Upper lobe of right lung (tissue), 1 donor: ENCODE measurements at regions not wholly inside any gene's neighbourhood (a gene's known extent, or its start where the extent isn't known, plus 50 kb on each side); places are given as distances from the start of the nearest gene placed in this dataset.
A peak's percentile ranks its signal among the peaks of the same experiment; 100 is the strongest.

ENCODE experiments used
- ATAC-seq: fragments of 200-7000 bp; cut with Tn5 transposase; one replicate; pipeline ENCODE4 v1.9.1; 2020; ENCODE audit warnings: mild to moderate bottlenecking, moderate library complexity
- DNase-seq: peaks from one replicate; pipeline ENCODE4 v3.0.0-alpha.2; 2020
- H3K27ac ChIP-seq: fragments of 200-600 bp; one replicate; pipeline ENCODE4 v1.8.0; 2022
- H3K27me3 ChIP-seq: fragments of 200-600 bp; one replicate; pipeline ENCODE4 v1.8.0; 2022; ENCODE audit warnings: mild to moderate bottlenecking
- H3K36me3 ChIP-seq: fragments of 200-600 bp; one replicate; pipeline ENCODE4 v1.8.0; 2022
- H3K4me1 ChIP-seq: fragments of 200-600 bp; one replicate; pipeline ENCODE4 v1.8.0; 2022
- H3K4me3 ChIP-seq: fragments of 200-600 bp; one replicate; pipeline ENCODE4 v1.8.0; 2022; ENCODE audit warnings: mild to moderate bottlenecking
- H3K9me3 ChIP-seq: fragments of 200-600 bp; one replicate; pipeline ENCODE4 v1.8.0; 2022
- intact Hi-C: fragments of 100-400 bp; cut with DNase I; formaldehyde crosslinking; loops from one replicate; pipeline ENCODE4 v1.11.0; 2022
- TF ChIP-seq, protein P1 (sequence below): fragments of 200-600 bp; IDR thresholded peaks from one replicate; pipeline ENCODE4 v1.8.0; 2022; ENCODE audit warnings: antibody characterized with exemption
- donor health status: DM: no; HTN: yes; CAD: no; lungs with severe emphysema.

DNA sequence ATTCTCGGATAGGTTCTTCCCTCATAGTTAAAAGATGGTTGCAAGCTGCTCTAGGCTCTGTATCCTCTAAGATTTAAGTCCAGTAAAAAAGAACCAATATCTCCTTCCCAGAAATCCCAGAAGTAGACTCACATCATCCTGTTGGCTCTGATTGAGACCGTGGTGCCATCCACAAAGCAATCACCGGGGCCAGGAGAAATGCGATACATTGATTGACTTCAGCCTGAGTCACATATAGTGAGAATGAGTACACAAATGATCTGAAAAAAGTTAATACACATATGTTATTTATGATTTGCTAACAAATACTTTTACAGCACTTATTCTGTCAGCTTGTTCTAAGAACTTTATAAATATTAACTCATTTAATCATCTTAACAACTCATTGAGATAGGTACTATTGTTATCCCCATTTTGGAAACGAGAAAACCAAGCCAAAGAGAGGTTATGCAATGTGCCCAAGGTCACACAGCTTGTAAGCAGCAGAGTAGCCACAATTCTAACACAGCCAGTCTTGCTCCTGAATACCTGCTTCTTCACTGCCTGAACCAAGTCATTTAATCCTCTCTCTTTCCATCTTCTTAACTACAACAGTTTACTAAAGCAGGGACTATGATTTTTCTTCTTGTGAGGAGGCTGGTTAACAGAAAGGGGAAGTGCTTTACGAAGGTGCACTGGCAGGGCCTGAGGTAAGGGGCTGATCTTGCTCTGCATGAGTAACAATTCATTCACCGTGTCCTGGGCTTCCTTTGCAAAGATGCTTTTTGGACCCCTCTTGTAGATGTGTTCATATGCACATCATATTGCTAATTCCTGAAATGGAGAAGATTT, 177.0 kb downstream of the REEP3 start:
- peaks cover 28% of the 10 kb centered on the region for H3K4me1 ChIP-seq
- no peak overlapping the region for H3K27ac ChIP-seq
- DNase-seq (no peak), ATAC-seq (no peak)
- TF ChIP-seq, protein P1, sequence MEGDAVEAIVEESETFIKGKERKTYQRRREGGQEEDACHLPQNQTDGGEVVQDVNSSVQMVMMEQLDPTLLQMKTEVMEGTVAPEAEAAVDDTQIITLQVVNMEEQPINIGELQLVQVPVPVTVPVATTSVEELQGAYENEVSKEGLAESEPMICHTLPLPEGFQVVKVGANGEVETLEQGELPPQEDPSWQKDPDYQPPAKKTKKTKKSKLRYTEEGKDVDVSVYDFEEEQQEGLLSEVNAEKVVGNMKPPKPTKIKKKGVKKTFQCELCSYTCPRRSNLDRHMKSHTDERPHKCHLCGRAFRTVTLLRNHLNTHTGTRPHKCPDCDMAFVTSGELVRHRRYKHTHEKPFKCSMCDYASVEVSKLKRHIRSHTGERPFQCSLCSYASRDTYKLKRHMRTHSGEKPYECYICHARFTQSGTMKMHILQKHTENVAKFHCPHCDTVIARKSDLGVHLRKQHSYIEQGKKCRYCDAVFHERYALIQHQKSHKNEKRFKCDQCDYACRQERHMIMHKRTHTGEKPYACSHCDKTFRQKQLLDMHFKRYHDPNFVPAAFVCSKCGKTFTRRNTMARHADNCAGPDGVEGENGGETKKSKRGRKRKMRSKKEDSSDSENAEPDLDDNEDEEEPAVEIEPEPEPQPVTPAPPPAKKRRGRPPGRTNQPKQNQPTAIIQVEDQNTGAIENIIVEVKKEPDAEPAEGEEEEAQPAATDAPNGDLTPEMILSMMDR = no peak
- H3K36me3 ChIP-seq = no peaks in the 10 kb centered on the region
- no peaks in the 10 kb centered on the region for H3K27me3 ChIP-seq
- intact Hi-C loops = no loop called here
- H3K9me3 ChIP-seq = no peaks in the 10 kb centered on the region
- H3K4me3 ChIP-seq = no peak overlapping the region

DNA sequence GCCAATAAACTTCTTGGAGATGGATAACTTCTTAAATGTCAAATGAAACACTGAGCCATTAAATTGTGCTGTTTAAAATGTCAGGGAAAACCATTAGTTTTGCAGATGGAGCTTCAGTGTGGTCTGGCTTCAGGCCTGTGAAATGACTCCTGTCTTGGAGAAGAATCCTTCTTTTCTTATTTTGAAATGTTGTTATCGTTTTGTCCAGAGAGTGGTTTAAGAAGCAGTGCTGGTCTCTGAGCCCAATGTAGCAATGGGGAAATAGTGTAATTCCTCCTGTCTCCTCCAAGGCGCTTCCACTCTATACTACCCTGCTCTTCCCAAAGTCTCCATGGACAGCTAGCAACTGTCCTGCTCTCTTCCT, 177.6 kb downstream of the REEP3 start:
- intact Hi-C loops = no loop called here
- H3K27me3 ChIP-seq = no peaks in the 10 kb centered on the region
- H3K36me3 ChIP-seq = no peaks in the 10 kb centered on the region
- H3K27ac ChIP-seq = no peak overlapping the region
- TF ChIP-seq, protein P1 = no peak
- H3K4me3 ChIP-seq = no peak overlapping the region
- ATAC-seq (no peak), DNase-seq (no peak)
- no peaks in the 10 kb centered on the region for H3K9me3 ChIP-seq
- H3K4me1 ChIP-seq = peaks cover 28% of the 10 kb centered on the region

DNA sequence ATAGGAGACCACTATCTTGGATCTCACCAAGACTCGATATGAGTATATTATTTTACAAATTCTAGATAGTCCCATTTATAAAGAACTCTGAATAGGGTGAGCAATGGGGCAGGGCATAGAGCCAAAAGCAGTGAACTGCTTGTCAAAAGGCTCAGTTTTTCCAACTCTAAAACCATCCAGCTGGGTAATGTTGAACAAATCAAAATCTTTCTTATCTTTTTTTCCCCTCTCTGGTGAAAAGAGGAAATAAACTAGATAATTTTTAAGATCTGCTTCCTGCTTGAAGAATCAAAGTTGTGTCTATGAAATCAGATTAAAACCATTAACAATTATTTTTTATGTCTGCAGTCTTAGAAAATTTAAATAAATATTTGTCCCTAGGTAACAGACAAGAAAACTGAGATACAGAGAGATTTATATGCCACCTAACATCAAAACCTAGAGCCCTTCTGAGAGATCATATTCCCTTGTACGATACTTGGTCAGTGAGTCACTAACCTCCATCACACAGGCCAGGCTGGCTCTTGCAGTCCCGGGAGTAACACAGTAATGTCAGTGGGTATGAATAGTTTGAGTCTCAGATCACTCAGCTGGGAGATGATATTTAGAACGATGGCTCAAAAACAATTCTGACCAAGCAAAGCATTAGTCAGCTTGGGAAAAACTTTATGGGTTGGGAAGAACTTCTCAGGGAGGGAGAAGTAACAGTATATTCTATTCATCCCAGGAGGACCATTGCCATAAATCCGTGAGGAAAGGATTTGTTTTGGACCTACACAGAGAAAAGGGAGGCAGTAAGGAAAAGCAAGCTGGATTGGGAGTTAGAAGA, 178.8 kb downstream of the REEP3 start:
- H3K4me3 ChIP-seq = no peak overlapping the region
- H3K27me3 ChIP-seq = no peaks in the 10 kb centered on the region
- peak overlapping the region; percentile 82 for H3K27ac ChIP-seq
- ATAC-seq (peak; percentile 22), DNase-seq (no peak)
- no peaks in the 10 kb centered on the region for H3K36me3 ChIP-seq
- H3K4me1 ChIP-seq = peaks cover 28% of the 10 kb centered on the region
- intact Hi-C loops = no loop called here
- TF ChIP-seq, protein P1 = no peak
- no peaks in the 10 kb centered on the region for H3K9me3 ChIP-seq

DNA sequence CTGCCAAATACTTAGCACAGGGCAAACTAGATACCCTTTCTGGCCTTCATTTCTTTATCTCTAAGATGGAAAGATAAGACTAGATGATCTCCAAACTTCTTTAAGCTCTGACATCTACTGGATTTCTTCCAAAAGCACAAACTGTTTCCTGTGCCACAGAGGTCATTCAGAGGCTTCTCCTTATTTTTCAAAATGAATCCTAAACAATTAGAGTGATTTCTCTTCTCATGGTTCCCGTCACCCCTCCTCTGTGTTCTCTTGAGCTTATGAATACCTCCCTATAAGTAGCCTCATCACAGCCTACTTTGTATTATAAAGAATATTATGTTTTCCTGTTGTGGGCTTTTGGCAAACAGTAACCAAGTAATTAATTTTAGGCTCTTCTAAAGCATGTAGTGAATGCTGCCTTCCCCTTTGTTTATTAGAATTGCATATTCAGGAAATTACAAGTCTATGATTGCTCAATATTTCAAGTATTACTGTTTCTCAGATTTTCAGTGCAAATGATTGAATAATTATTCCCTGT, 179.5 kb downstream of the REEP3 start:
- Histone ChIP-seq H3K27ac (peak overlapping the region; percentile 82), H3K4me3 (no peak overlapping the region), H3K9me3 (no peaks in the 10 kb centered on the region), H3K4me1 (peaks cover 28% of the 10 kb centered on the region), H3K27me3 (no peaks in the 10 kb centered on the region), H3K36me3 (no peaks in the 10 kb centered on the region)
- no peak for DNase-seq
- TF ChIP-seq, protein P1 = no peak
- no peak for ATAC-seq
- intact Hi-C loops = no loop called here

DNA sequence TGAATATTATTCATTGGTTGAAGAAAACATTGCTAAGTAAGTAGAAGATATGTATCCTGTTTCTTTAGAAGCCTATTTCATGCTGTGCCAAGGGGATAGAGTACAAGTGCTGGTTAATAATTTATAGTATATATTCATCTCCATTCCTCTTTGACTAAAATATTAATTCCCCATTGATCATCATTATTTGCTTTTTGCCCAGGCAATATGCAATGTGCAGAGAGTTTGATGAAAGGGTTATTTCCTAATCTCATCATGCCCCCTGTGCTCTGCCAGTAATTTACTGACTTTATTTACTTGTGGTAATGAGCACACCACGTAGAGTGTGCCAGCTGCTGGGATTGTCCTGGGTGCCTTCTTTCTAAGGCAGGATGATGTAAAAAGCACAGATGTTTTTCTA, 180.9 kb downstream of the REEP3 start:
- intact Hi-C loops = no loop called here
- no peaks in the 10 kb centered on the region for H3K36me3 ChIP-seq
- peaks cover 33% of the 10 kb centered on the region for H3K4me1 ChIP-seq
- ATAC-seq (no peak), DNase-seq (no peak)
- H3K9me3 ChIP-seq = no peaks in the 10 kb centered on the region
- no peak overlapping the region for H3K4me3 ChIP-seq
- no peak overlapping the region for H3K27ac ChIP-seq
- TF ChIP-seq, protein P1 = no peak
- H3K27me3 ChIP-seq = no peaks in the 10 kb centered on the region
